NCI-H1048 (cell line): ENCODE measurements at regions not wholly inside any gene's neighbourhood (a gene's known extent, or its start where the extent isn't known, plus 50 kb on each side); places are given as distances from the start of the nearest gene placed in this dataset.

Experiments used
- DNase-seq: peaks from one replicate; lab custom pipeline; 2025; lab: John Stamatoyannopoulos, UW

DNA sequence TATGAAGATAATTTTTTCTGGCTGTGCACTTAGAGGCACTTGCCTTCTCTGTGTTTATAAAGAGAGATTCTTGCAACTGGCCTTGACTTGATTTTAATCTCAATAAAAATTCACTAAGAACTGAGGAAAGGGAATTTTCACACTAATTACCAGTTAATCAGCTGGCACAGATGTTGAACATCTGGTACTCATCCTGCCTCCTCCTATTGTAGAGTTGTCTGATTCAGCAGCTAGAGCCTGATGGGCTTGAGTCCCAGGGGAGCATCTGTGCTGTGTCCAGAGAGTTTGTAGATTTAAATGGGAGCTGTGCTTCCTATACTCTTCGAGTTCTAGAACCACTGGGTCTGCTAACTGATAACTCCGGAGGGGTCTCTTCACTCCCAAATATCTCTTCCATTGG is 50.7 kb upstream of the ADRA1D start:
- no peak for DNase-seq

DNA sequence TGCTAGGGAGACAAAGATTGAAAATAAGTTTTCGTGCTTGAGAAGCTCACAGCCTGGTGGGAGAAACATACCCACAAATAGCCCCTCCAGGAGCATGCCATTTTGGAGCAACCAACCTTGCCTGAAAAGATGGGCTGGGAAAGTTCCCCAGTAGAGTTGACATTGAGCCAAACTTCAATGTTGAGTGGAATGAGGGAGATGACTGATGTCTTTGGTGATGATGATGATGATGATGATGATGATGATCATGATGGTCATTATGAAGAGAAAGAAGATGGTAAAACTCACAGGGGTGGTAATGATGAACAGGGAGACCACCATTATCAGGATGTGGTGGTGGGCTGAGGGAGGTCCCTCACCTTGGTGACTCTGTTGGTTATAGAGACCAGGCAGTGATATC is 50.1 kb upstream of the ADRA1D start:
- DNase-seq = no peak
